ENCODE measurements at regions not wholly inside any gene's neighbourhood (a gene's known extent, or its start where the extent isn't known, plus 50 kb on each side); places are given as distances from the start of the nearest gene placed in this dataset.

DNA sequence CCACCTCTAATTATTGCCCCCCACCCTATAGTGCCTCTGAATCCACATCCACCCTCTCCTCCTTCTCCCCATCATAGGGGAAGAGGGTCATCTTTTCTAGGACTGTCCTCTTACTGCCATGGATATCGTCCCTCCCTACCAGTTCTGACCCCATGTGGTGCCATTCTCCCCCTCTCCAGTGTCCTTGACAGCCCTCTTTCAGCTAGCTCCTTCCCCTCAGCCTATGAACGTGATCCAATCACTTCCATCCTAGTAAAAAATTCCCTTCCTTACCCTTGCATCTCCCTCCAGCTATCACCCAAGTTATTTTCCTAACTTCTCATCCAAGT, 172.7 kb downstream of the RRAGC start:
- no peaks in the 10 kb centered on the region for H3K36me3 ChIP-seq (ENCODE audit: control insufficient read depth in 4 of 4, insufficient read depth in 3 of 4, low read depth in 1 of 4, low read length in 3 of 4)
- peaks cover 0 to 5% (median 0%) of the 10 kb centered on the region in 4 donors for H3K27me3 ChIP-seq (ENCODE audit: control insufficient read depth in 4 of 4, insufficient read depth in 4 of 4, low read length in 3 of 4)
- no peak overlapping the region for H3K27ac ChIP-seq (ENCODE audit: low read depth in 1 of 2, low read length in 2 of 2)
- peaks cover 0 to 2% (median 0%) of the 10 kb centered on the region in 4 donors for H3K9me3 ChIP-seq (ENCODE audit: control insufficient read depth in 4 of 4, low read length in 3 of 4)
- no peak for DNase-seq (ENCODE audit: low spot score)
- TF ChIP-seq, protein P1, sequence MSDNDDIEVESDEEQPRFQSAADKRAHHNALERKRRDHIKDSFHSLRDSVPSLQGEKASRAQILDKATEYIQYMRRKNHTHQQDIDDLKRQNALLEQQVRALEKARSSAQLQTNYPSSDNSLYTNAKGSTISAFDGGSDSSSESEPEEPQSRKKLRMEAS (IDR thresholded peaks at IDR 0.05) = no peak
- TF ChIP-seq ZBTB33 (IDR thresholded peaks at IDR 0.05) = no peak
- TF ChIP-seq FOXA1 (IDR thresholded peaks at IDR 0.05) = no peak
- TF ChIP-seq HNF4G (IDR thresholded peaks at IDR 0.05) = no peak
- TF ChIP-seq REST (IDR thresholded peaks at IDR 0.05) = no peak
- TF ChIP-seq EGR1 (IDR thresholded peaks at IDR 0.05; ENCODE audit: low read depth in 2 of 2) = no peak
- H3K4me1 ChIP-seq (ENCODE audit: control insufficient read depth in 4 of 4, insufficient read depth in 4 of 4, low read length in 3 of 4) = no peaks in the 10 kb centered on the region
- WGBS = 15% methylated on average over 2 of the region's 2 CpGs
- no peak overlapping the region for H3K4me3 ChIP-seq (ENCODE audit: low read depth in 1 of 3, low read length in 3 of 3)
- no peak overlapping the region for H3K9ac ChIP-seq (ENCODE audit: low read depth in 1 of 2, low read length in 2 of 2)

- H3K27ac ChIP-seq (ENCODE audit: low read depth in 1 of 2, low read length in 2 of 2) = no peak overlapping the region
- H3K9me3 ChIP-seq (ENCODE audit: control insufficient read depth in 4 of 4, low read length in 3 of 4) = peaks cover 0 to 2% (median 0%) of the 10 kb centered on the region in 4 donors
- DNase-seq (ENCODE audit: low spot score) = no peak
- H3K27me3 ChIP-seq (ENCODE audit: control insufficient read depth in 4 of 4, insufficient read depth in 4 of 4, low read length in 3 of 4) = peaks cover 0 to 5% (median 0%) of the 10 kb centered on the region in 4 donors
- no peak for TF ChIP-seq RXRA (IDR thresholded peaks at IDR 0.05)
- TF ChIP-seq SP1 (IDR thresholded peaks at IDR 0.05) = no peak
- no peak for TF ChIP-seq ZBTB33 (IDR thresholded peaks at IDR 0.05)
- TF ChIP-seq EGR1 (IDR thresholded peaks at IDR 0.05; ENCODE audit: low read depth in 2 of 2) = no peak
- TF ChIP-seq, protein P2, sequence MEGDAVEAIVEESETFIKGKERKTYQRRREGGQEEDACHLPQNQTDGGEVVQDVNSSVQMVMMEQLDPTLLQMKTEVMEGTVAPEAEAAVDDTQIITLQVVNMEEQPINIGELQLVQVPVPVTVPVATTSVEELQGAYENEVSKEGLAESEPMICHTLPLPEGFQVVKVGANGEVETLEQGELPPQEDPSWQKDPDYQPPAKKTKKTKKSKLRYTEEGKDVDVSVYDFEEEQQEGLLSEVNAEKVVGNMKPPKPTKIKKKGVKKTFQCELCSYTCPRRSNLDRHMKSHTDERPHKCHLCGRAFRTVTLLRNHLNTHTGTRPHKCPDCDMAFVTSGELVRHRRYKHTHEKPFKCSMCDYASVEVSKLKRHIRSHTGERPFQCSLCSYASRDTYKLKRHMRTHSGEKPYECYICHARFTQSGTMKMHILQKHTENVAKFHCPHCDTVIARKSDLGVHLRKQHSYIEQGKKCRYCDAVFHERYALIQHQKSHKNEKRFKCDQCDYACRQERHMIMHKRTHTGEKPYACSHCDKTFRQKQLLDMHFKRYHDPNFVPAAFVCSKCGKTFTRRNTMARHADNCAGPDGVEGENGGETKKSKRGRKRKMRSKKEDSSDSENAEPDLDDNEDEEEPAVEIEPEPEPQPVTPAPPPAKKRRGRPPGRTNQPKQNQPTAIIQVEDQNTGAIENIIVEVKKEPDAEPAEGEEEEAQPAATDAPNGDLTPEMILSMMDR (IDR thresholded peaks at IDR 0.05; ENCODE audit: low read depth, low read length, missing input control) = no peak
- 77% methylated on average over 14 of the region's 14 CpGs for WGBS
- no peak overlapping the region for H3K4me3 ChIP-seq (ENCODE audit: low read depth in 1 of 3, low read length in 3 of 3)
- no peak overlapping the region for H3K9ac ChIP-seq (ENCODE audit: low read depth in 1 of 2, low read length in 2 of 2)
- H3K36me3 ChIP-seq (ENCODE audit: control insufficient read depth in 4 of 4, insufficient read depth in 3 of 4, low read depth in 1 of 4, low read length in 3 of 4) = no peaks in the 10 kb centered on the region
- no peaks in the 10 kb centered on the region for H3K4me1 ChIP-seq (ENCODE audit: control insufficient read depth in 4 of 4, insufficient read depth in 4 of 4, low read length in 3 of 4)
These were observed 173.2 kb downstream of the RRAGC start for GRCh38 chr1:38686167-38686926.

Measured in liver (tissue), 8 donors.